Thyroid gland (tissue), 4 donors: ENCODE measurements at regions not wholly inside any gene's neighbourhood (a gene's known extent, or its start where the extent isn't known, plus 50 kb on each side); places are given as distances from the start of the nearest gene placed in this dataset.

Experiments used
- POLR2A ChIP-seq, 2 donors: fragments of 450-650 bp; IDR thresholded peaks; one replicate each; pipeline ENCODE4 v1.6.1; 2017; ENCODE audit warnings: antibody characterized with exemption in 2 of 2, mild to moderate bottlenecking in 2 of 2, moderate library complexity in 1 of 2
- TF ChIP-seq, protein P1 (sequence below), 6 experiments: fragments of 200-600 bp in 3 of 6; fragments of 450-650 bp in 3 of 6; sonication (generic) in 3 of 6; IDR thresholded peaks; one replicate each; pipeline ENCODE4 v1.5.1; 2016 to 2019; ENCODE audit warnings: antibody characterized with exemption in 6 of 6, mild to moderate bottlenecking in 2 of 6, inconsistent platforms in 1 of 6, moderate library complexity in 1 of 6

DNA sequence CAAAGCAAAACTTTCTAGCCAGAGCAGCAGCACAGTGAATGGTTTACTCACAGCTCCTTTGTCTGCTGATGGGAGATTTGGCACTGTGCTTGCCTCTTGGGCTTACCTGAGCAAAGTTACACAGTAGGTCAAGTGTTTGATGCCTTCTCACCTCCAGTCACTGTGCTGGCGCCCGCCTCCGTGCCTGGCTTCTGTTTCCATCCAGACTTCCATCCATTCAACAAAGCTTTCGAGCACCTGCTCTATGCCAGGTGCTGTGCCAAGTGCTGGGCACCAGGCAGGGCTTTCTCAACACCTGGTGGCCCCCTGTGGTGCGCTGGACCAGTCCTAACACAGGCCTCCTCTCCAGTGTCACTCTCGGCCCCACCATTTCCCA lies 199.2 kb upstream of the EEA1 start:
- TF ChIP-seq, protein P1, sequence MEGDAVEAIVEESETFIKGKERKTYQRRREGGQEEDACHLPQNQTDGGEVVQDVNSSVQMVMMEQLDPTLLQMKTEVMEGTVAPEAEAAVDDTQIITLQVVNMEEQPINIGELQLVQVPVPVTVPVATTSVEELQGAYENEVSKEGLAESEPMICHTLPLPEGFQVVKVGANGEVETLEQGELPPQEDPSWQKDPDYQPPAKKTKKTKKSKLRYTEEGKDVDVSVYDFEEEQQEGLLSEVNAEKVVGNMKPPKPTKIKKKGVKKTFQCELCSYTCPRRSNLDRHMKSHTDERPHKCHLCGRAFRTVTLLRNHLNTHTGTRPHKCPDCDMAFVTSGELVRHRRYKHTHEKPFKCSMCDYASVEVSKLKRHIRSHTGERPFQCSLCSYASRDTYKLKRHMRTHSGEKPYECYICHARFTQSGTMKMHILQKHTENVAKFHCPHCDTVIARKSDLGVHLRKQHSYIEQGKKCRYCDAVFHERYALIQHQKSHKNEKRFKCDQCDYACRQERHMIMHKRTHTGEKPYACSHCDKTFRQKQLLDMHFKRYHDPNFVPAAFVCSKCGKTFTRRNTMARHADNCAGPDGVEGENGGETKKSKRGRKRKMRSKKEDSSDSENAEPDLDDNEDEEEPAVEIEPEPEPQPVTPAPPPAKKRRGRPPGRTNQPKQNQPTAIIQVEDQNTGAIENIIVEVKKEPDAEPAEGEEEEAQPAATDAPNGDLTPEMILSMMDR (IDR thresholded peaks at IDR 0.05), result no peak
- no peak for TF ChIP-seq POLR2A (IDR thresholded peaks at IDR 0.05)
